Islet precursor cell (in vitro differentiated cells): ENCODE measurements at regions not wholly inside any gene's neighbourhood (a gene's known extent, or its start where the extent isn't known, plus 50 kb on each side); places are given as distances from the start of the nearest gene placed in this dataset.

Experiments
- DNase-seq: peaks from one replicate; pipeline ENCODE4 v3.0.0-alpha.2; 2018

DNA sequence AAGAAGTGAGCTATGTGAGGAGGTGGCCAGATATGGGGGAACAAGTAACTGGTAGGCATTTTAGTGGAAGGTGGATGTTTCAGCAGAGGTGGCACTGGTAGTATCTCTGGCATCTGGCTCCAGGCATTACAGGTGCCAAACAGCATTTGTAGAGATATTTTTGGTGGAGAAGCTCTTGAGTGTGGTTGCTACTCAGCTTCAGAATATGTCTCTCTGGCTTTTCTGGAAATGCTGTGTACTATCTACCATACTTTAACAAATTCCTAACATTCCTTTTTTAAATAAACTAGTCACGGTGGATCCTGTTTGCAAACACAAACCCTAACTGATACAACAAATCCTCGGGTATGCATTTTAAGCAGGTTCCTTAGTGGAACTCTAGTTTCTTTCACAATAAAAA, 128.0 kb downstream of the BARX2 start:
- DNase-seq: no peak

DNA sequence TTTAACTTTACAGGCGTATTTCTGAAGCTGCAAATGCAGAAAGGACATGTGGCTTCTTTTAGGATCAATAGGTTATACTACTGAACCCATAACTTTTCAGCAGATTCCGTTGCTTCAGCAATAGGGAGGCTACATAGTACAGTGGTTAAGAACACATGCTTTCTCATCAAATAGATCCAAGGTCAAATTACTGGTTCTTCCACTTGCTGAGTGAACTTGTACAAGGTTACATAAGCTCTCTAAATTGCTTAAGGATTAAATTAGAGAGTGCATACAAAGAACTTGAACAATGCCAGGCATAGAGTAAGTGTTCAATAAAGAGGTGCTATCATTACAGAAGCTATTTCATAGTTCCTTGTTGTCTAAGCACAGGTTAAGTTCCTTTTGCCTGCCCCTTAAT, 129.6 kb downstream of the BARX2 start:
- no peak for DNase-seq

DNA sequence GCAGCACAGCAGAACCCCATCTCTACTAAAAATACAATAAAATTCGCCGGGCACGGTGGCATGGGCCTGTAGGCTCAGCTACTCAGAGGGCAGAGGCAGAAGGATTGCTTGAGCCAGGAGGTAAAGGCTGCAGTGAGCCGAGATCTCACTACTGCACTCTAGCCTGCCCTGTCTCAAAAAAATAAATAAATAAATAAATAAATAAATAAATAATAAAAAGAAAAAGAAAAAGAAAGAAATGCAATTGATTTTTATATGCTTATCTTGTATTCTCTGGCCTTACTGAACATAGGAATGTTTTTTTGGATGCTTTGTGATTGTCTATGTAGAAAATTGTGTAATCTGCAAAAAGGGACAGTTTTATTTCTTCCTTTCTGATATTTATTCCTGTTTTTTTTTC, 132.5 kb downstream of the BARX2 start:
- no peak for DNase-seq

DNA sequence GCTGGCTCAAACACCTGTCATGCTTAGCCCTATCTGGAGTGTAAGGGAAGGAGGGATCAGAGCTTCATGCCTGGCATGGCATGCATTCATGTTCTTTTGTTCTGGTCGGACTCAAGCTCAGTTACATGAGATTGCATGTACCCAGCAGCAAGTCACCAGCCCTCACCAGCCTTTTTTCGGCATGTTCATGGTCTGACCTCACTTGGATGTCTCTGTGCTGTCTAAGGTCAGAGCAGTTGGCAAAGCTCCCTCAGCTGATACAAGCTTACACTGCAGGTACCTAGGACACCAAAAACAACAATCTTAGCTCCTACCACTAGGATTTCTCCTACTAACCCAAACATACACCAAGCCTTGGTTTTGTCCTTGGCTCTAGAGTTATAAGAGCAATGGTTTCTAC, 152.6 kb downstream of the BARX2 start:
- no peak for DNase-seq

DNA sequence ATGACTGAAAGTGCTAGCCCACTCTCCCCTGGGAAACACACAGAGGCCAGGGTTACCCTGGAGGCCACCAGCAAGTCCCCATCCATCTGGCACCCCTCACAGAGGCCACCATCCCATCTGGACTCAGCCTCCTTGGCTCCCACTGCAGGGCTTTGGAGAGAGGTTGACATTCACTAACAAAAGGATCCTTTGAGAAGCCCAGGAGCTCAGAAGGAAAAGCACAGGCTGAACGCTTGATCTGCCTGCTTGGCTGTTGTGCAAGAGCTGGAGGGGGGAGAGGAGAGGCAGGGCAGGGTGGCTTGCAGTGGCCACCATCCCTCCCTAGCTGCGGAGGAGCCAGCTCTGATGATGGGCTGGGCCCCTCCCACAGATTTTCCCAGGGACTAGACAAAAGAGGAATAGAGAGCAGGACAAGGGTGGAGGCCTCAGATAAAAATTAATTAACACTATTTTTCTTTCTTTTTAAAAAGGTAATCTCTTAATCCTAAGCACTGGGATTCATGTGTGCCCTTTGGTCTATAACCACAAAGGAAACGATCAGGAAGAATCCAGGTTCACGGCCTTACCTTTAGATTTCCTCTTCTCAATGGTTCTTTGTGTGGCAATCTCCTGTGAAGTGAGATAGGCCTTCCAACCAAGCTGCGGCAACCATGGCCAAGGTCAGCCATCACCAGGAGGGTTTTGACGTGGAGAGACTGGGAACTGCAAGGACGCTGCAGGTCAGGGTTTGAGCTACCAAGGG, 154.7 kb downstream of the BARX2 start:
- no peak for DNase-seq

DNA sequence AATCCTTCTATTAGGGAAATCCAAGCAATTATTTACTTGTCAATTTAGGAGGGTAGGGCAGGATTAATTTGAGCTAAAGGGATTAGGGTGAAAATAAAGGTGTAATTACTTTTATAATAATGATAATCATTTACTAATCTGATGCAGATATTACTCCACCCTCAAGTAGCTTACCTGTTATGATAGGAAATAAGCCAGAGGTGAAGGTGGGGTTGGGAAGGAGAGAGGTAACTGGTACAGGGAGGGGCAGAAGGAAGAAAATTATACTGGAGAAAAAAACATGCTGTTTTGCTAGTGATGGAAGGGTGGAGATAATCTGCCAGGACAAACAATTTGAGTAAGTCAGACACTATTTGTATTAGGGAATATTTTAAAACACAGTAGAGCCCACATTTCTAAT, 157.7 kb downstream of the BARX2 start:
- DNase-seq: no peak

DNA sequence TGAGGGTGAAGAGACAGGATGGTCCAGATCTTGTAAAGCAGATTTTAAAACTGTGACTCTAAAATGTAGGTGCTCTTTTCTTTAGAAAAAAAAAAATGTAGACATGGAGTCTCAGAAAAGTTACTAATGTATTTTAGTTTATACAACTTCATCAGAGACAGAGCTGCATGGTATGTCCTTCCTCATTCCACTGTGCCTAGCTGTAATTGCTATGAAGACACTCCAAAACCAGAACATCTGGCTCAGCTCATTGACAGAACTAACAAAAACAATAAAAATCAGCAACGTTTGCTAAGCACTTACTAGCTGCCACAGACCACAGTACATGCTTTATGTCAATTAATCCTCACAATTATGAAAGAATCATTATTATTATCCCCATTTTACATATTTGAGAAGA, 160.7 kb downstream of the BARX2 start:
- DNase-seq: no peak

DNA sequence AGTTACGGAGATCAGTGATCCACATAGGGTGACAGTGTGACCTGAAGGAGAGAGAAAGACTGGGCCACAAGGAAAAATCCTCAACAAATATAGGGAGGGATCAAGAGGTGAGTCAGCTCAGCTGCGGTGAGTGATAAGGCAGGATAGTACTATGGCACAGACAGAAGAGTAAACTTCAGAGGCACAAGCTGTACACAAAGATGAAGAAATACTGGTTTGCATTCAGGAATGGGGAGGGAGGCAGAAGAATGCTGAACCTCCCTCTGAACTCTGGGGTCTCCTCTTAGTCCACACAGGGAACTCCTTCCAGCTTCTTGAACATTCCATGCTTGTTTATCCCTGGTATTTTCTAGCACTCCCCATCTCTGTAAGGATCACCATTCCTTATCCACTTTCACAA, 162.7 kb downstream of the BARX2 start:
- no peak for DNase-seq

DNA sequence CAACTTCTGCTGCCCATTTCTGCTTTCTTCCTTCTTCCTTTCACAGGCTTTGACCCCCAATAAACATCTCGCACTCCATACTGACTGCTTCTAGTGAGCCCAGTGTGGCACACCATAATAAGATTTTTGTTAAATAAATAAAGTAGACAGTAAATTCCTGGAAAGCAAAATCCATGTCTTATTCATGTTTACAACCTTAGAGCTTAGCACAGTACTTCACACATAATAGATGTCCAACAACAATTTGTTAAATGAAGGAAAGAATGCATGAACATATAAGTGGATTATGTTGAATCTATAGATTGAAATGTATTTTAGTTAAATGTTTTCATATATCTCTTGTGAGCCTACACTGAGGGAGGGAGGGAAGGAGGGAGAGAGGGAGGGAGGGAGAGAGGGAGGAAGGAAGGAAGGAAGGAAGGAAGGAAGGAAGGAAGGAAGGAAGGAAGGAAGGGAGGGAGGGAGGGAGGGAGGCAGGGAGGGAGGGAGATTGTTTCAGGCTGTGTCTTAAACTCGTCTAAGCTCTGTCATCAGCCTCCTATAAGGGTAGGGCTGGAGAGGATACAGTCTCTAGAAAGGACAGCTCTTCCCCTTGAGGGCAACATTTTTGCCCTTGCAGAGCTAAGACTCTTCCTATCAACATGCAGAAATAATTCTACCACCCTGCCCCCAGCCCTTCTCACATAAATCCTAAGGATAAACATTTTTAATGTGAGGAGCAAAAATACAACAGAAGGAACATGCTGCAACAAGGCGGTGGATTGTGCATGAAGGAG, 168.1 kb downstream of the BARX2 start:
- DNase-seq: no peak

DNA sequence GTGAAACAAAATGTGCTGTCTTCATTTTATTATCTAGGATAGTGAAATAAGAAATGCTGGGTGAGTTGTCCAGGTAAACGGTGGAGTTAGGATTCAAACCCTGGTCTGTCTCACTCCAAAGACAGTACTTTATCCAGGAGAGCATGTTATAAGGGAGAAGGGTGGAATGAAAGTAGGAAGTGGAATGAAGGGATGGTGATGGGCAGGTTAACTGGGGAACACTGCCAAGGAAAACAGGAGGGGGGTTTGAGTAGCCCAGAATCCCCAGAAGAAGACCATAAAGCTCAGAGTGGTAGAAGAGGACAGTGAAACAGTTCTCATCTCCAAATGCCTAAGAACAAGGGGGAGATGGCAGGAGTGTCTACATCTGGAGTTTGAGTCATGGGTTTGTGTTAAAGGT, 169.0 kb downstream of the BARX2 start:
- no peak for DNase-seq

DNA sequence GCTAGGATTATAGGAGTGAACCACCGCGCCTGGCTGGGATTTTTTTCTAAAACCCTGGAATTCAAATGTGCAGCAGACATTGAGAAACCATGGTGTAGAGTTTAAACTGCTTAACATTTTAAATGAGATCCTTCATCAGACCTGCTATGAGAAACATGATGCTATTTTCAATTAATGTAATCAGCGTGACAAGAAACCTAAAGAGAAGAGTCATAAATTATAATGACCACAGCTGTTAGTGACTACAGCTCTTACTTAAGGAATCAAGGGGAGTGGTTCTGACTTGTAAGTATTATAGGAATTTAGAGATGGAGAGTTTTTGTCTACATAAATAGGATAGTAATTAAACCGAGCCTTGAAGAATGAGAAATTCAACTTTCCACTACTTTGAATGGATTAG, 170.6 kb downstream of the BARX2 start:
- DNase-seq: no peak

DNA sequence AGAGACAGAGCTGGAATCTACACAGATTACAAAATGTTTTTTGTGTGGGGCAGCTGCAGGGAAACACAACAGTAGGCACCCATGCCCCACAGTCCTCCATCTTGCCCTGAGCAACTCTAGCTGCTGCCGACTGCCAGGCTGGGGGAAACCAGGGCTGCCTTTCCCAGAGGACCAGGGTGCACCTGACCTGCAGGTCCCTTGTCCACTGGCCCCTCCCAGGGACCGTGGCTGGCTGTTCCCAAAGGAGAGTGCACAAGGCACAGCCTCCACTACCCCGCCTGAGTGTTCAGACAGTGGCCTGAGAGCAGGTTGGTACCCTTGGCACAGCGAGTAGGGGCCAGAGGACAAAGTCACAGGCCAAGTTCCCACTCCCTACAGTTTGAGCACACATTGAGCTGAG, 181.8 kb downstream of the BARX2 start:
- no peak for DNase-seq

DNA sequence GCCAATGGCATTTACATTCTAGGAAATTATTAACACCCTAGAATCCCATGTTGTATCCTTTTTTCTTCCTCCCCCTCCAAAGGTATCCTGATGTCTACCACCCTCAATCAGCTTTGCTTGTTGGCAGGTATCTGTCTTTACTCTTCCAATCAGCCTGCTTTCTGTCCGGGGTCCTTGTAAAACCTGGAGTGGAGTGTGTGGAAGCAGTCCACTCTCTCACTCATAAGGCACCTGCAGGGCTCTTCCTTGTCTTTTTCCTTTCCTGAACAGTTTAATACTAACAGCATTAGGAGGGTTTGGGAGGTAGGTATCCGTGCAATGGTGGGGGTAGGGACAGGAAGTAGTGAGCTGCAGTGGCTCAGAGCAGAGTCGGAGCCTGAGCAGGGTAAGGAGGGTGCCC, 193.4 kb downstream of the BARX2 start:
- DNase-seq: no peak

DNA sequence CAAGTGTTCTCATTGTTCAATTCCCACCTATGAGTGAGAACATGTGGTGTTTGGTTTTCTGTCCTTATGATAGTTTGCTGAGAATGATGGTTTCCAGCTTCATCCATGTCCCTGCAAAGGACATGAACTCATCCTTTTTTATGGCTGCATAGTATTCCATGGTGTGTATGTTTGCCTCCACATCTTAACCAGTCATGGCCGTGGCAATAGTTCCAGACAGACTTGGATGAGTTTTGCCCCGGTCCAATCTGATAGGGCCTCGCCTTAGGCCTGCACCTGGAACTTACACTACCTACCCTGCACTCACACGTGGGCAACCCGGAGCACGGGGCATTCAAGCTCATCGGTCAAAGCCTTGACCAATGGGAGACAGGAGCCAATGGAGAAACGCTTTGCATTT, 197.0 kb downstream of the BARX2 start:
- peak; percentile 7 for DNase-seq

DNA sequence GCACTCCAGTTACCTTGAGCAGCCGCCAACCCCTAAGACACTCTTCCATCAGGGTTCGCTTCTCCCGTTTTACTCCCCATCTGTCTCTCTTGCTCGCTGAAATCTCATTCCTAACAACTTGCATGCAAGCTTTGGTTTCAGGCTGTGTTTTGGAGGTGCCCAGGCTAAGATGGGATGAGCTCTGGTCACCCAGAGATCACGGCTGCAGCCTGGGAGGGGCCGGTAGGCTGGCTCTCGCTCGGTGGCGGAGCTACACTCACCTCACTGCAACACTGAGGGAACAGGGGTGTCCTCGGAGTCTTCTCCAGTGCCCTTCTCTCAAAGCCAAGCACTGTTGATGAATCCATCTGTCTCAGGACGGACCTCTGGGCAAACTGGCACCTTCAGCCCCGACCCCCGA, 197.5 kb downstream of the BARX2 start:
- DNase-seq: peak; percentile 43

DNA sequence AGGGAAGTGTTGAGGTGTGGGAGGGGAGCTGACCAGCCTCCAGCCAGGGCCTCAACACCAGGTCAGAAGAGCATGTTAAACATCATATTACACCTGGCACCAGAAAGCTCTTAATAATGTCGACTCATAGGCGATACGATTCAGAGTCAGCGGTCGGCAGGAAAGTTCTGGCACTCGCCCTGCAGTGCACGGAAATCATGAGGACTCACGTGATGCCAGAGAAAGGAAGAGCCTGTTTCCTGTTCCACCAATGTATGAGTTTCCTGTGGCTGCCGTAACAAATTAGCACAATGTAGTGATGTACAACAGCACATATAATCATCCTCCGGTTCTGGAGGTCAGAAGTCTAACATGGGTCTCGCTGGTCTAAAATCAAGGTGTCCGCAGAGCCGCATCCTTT, 198.8 kb downstream of the BARX2 start:
- peak; percentile 1 for DNase-seq

DNA sequence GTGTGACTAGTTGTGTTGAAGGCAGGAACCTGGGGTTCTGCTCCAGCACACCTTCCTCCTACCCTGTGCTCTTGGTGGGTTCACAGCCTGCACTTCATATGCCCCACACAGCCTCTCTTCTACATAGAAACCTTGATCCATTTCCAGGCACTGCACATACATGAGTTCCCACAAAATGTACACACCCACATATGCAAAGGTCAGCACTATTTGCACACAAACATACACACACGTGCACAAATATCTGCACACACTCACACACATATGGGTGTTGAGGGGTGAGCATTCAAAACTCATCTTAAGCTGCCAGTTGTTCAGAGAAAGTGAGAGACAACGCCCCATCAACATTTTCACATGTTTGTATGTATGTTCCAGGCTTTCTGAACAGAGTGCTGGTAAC, 201.0 kb downstream of the BARX2 start:
- DNase-seq: peak; percentile 22

DNA sequence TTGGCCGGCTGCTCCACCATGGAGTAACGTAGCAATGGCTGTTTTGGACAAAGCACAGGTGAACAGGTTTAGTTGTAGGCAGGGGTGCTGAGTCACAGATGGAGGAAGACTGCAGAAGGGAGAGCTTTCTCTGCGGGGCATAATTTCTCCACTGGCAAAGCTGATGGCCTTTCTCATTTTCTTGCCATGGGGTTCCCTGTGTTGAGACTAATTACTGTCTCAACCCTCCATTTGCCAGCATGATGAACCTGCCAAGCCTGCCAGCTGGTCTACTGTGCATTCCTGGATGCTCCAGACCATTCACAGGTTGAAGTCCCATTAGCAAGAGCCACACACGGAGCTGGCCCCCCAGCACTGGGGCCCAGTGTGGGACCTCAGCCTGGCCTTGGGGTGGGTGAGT, 202.4 kb downstream of the BARX2 start:
- DNase-seq: no peak

DNA sequence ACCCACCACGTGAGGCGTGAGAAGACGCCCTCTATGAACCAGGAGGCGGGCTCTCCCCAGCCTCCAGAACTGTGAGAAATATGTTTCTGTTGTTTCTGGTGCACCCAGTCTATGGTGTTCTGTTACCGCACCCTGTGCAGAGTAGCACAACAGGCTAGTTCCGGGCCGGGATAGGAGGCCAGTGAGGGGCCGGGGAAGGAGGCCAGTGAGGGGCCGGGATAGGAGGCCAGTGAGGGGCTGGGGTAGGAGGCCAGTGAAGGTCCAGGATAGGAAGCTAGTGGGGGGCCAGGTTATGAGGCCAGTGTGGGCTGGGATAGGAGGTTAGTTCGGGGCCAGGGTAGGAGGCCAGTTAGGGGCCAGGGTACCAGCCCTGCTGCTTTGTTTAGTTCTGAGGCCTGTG, 204.6 kb downstream of the BARX2 start:
- DNase-seq: no peak

DNA sequence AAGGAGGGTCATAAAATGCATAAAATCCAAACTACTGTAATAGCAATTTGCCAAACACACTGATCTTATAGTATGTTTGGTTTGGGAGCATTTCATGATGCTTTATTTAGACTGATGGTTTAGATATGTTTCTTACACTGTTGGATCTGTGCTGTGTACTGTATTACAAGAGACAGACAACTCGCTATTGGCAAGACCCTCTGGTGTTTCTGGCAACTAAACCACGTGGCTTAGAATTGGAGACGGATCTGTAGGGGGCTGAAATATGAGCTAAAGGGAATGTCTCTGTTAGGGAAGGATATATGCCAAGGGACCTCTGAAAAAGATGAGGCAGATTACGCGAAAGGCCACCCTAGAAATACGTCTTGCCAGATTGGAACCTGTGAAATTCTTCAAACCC, 208.7 kb downstream of the BARX2 start:
- DNase-seq: no peak

DNA sequence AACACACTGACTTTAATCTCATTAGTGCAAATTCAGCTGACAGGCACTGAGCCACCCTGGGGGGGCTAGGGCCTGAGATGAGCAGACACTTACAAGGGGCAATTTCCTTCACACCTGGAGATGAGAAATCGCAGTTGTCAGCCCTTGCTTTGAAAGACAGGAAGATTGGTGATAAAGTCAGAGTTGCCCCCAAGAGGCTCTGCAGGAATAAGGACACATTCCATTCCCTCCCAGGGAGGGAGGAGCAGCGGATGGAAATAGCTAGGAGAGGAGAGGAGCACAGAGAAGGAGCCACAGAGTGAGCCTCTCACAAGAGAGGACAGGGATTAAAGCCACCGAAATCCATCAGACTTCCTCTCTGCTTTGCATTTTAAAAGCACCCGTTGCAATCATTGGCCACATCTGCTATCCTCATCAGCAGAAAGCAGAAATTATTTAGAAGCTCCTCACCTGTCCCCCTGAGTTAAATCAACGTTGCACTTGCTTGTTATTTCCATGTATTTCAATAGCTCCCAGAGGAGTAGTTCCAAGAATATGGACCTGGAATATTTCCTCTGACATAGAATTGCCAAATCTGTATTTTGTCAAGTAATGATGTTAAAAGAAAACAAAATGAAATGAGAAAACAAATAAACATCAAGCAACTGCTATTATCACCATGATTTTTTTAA, 213.7 kb downstream of the BARX2 start:
- DNase-seq: peak; percentile 80

DNA sequence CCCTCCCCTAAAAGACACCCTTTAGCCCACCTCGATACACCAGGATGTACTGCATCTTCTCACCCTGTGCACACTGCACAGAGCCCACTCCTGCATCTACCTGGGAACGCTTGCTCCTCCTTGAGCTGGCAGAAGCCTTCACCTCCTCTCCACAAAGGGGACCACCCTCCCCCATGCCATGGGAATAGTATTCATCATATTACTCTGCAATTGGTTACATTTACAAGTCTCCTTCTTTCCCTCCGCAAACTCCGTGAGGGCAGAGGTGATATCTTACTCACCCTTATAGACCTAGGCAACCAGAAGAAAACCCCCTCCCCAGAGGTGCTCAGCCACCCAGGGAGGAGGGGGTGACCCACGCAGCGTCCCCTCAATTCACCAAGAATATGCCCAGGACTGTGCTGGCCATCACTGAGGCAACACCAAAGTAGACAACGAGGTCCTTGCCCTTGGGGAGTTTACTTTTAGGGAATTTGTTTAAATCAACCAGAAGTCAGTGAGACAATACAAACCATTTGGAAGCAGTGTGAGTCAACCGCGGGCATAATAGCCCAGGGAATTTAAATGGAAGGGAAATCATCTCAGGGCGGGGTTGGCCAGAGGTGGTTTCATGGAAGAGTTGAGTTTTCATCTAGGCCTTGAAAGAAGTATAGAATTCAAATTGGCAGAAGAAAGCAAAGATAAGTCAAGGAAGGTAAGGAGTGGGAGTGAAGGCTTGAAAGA, 214.5 kb downstream of the BARX2 start:
- no peak for DNase-seq

DNA sequence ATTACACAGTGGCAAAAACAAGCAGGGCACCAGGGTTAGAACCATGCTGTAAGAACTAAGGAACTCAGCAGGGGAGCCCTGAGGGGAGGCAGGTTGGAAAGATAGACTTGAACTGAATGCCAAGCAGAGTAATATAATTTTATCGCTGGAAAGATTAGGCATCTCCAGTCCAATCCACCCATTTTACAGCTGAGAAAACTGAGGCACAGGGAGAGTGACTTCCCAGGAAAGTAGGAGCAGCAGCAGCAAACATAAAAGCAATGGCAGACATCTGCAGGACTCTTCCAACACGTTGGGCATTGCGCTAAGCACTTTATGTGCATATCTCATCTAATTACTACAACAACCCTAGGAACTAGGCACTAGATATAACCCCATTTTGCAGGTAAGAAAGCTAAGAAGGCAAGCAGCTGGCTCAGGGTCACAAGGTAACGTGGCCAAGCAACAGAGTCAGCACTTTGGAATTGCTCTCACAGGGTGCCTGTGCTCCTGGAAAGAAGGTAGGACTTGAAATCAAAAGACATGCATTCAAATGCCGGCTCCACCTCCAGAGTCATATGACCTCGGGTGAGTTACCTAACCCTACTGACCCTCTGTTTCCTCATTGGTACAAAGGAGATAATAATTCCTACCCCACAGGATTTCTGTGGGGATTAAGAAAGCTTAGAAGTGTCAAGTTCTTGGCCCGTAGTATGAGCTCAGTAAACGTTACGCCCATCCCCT, 215.3 kb downstream of the BARX2 start:
- DNase-seq: no peak
